Ishikawa (cell line): ENCODE measurements at regions not wholly inside any gene's neighbourhood (a gene's known extent, or its start where the extent isn't known, plus 50 kb on each side); places are given as distances from the start of the nearest gene placed in this dataset.

Source experiments
- CEBPB ChIP-seq: IDR thresholded peaks from 2 replicates; pipeline ENCODE4 v1.6.1; 2012
- CREB1 ChIP-seq: IDR thresholded peaks from 2 replicates; pipeline ENCODE4 v1.6.1; 2012; ENCODE audit warnings: low read depth
- EP300 ChIP-seq: IDR thresholded peaks from 2 replicates; pipeline ENCODE4 v1.6.1; 2012; ENCODE audit warnings: borderline replicate concordance
- NFIC ChIP-seq: IDR thresholded peaks from 2 replicates; pipeline ENCODE4 v1.6.1; 2012
- RAD21 ChIP-seq: IDR thresholded peaks from 2 replicates; pipeline ENCODE4 v1.6.1; 2012; ENCODE audit warnings: low read depth
- TAF1 ChIP-seq: IDR thresholded peaks from 2 replicates; pipeline ENCODE4 v1.6.1; 2012; ENCODE audit warnings: low read depth, mild to moderate bottlenecking
- USF1 ChIP-seq: IDR thresholded peaks from 2 replicates; pipeline ENCODE4 v1.6.1; 2012
- YY1 ChIP-seq: IDR thresholded peaks from 2 replicates; pipeline ENCODE4 v1.6.1; 2012; ENCODE audit warnings: low read depth

- TF ChIP-seq USF1, result no peak
- TF ChIP-seq EP300, result no peak
- no peak for TF ChIP-seq RAD21
- TF ChIP-seq CEBPB, result no peak
- TF ChIP-seq YY1, result no peak
- no peak for TF ChIP-seq NFIC
- TF ChIP-seq TAF1, result no peak
- no peak for TF ChIP-seq CREB1
Observed at GRCh38 chr11:112391086-112391485, 130.4 kb upstream of the PLET1 start.
